GM21390 (cell line): ENCODE measurements at regions not wholly inside any gene's neighbourhood (a gene's known extent, or its start where the extent isn't known, plus 50 kb on each side); places are given as distances from the start of the nearest gene placed in this dataset.
"Not testable (repeated sequence)": the region's sequence is repeated elsewhere in the genome, so short reads cannot be mapped to it uniquely, and the experiment has no call there.

ENCODE experiments used
- ATAC-seq: cut with Tn5 transposase; IDR thresholded peaks from one replicate; pipeline ENCODE4 v1.9.1; 2021; ENCODE audit not compliant: unreplicated experiment

GRCh38 chr3:110430146-110430545 lies 641.5 kb upstream of the NECTIN3 start:
- ATAC-seq = no peak

GRCh38 chr3:110436209-110436608 lies 635.4 kb upstream of the NECTIN3 start:
- no peak for ATAC-seq

GRCh38 chr3:110440066-110440653 lies 631.5 kb upstream of the NECTIN3 start:
- not testable (repeated sequence) for ATAC-seq

DNA sequence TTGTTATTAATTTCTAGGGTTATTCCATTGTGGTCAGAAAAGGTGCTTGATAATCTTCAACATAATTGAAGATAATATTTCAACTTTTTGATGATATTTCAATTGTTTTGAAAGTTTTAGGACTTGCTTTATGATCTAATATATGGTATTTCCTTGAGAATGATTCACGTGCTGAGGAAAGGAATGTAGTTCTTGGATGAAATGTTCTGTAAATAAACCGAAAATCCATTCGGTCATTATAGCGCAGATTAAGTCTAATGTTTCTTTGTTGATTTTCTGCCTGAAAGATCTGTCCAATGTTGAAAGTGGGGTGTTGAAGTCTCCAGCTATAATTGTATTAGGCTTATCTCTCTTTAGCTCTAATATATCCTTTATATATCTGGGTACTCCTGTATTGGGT lies 617.5 kb upstream of the NECTIN3 start:
- no peak for ATAC-seq

DNA sequence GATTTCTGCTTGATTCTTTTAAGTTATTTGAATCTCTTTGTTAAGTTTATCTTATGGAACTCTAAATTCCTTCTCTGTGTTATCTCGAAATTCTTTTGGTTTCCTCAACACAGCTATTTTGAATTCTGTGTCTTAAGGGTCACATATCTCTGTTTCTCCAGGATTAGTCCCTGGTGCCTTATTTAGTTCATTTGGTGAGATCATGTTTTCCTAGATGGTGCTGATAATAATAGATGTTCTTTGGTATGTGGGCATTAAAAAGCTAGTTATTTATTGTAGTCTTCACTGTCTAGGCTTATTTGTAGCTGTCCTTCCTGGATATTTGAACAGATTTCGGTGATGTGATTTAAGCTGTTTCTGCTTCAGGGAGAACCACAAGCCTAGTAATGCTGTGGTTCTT lies 615.6 kb upstream of the NECTIN3 start:
- no peak for ATAC-seq

DNA sequence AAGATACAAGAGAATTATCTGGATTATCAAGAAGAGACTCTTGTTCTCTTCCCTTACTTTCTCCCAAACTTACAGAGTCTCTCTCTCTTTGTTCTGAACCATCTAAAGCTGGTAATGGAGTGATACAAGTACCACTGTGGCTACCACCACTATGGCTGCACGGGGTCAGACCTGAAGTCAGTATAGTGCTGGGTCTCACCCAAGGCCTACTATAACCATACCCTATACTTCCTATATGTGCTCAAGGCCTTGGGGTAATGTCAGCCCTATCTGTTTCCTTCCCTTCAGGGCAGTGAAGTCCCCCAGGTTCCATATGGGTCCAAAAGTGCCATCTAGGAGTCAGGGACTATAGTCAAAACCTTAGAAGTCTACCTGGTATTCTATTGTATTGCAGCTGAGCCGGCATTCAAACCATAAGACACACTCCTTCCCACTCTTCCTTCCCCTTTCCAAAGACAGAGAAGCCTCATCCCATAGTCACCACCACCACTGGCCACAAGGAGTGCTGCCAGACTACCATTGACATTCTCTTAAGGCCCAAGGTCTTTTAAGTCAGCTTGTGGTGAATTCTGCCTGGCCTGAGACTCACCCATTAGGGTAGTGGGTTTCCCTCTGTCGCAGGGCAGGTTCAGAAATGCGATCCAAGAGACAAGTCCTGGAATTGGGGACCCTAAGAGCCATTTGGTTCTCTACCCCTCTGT lies 615.0 kb upstream of the NECTIN3 start:
- ATAC-seq = no peak

GRCh38 chr3:110457508-110457907 lies 614.1 kb upstream of the NECTIN3 start:
- ATAC-seq = no peak

DNA sequence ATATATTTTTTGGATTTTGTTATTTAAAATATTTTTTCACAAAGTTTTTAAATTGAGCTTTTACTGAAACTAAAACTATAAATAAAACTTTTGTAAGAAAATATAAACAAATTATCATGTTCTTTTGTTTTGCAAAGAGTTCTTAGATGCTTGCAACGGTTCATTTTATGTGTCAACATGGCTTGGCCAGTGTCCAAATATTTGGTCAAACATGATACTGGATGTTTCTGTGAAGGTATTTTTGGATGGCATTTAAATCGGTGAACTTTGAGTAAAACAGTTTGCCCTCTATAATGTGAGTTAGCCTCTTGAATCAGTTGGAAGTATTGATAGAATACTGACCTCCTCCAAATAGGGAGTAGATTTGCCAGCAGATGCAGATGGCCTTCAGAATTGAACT lies 612.6 kb upstream of the NECTIN3 start:
- ATAC-seq = no peak

GRCh38 chr3:110470310-110470709 lies 601.3 kb upstream of the NECTIN3 start:
- ATAC-seq = no peak

DNA sequence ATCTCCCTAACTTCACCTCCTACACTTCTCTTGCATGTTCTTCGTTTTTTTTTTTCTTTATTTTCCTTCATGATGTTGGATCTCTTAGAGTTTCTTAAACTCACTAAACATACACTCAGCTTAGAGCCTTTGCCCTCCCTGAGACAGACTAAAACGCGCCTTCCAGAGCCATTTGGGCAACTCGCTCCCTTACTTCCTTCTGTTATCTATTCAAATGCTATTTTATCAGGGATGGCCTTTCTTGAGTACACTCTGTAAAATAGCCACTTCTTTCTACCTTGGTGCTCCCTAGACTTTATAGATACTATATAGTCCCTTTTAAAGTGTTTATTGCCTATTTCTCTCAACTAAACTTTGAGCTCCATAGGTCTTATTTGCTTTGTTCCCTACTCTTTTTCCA lies 598.2 kb upstream of the NECTIN3 start:
- ATAC-seq = no peak

GRCh38 chr3:110474397-110474796 lies 597.2 kb upstream of the NECTIN3 start:
- no peak for ATAC-seq

DNA sequence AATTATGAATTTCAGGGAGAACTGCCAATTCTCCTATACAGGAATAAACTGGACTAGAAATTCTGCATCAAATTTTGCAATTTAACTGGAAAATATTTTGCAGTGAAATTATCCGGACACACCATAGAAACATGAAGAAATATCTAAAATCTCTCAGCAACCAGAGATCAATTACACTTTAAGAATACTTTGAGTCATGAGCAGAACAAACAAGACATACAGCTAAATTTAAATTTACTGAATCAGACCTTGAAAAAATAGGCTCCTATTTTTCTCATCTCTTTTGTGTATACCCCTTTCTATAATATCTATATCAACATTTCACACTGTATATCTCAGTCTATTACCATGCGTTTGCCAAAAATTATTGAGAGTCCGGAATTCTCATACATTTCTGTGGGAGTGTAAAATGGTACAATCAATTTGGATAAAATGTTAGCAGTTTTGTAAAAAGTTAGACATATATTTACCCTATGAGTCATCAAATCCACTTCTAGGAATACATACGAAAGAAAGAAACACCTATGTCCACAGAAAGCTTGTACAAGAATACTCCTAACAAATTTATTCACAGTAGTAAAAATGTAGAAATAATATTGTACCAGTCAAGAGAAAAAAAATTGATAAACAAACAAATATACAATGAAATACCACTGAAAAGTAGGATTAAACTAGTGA lies 593.1 kb upstream of the NECTIN3 start:
- ATAC-seq = no peak

DNA sequence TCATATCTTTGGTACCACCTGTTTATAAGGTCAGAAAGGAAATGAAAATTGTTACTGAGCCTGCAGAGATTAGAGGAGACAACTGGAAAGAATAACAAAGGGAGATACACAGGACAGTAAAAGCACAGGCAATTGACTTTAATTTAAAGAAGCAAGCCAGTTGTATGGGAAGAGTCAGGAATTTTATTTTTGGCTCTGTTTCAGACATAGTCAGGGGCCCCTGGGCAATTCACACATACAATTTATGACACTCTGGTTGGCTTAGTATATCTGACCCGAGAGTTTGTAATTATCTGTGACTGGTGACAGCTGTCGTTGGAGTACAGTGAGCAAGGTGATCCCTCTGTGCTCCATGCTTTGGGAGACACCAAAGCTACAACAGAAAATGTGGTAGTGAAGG lies 591.9 kb upstream of the NECTIN3 start:
- ATAC-seq = no peak

GRCh38 chr3:110485389-110485788 lies 586.2 kb upstream of the NECTIN3 start:
- no peak for ATAC-seq

- ATAC-seq = no peak
Observed at GRCh38 chr3:110487840-110488239, 583.8 kb upstream of the NECTIN3 start.

- no peak for ATAC-seq
Observed at GRCh38 chr3:110491413-110491812, 580.2 kb upstream of the NECTIN3 start.

DNA sequence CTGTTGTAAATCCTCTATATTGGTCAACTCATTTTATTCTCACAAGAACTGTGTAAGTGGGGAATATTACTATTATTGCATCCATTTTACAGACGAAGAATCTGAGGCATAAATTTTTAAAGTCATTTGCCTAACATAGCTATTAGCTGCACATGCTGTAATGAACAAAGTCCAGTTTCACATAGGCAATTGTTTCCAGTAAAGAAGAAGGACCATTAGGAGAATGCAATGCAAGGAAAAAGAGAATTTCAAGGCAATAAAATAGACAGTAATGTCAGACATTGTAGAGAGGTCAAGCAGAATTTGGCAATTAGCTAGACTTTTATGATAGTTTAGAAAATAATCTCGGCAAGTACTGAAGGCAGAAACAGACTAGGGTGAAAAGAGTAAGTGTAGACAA lies 578.7 kb upstream of the NECTIN3 start:
- no peak for ATAC-seq

- no peak for ATAC-seq
Observed at GRCh38 chr3:110493438-110494092, 578.1 kb upstream of the NECTIN3 start.

DNA sequence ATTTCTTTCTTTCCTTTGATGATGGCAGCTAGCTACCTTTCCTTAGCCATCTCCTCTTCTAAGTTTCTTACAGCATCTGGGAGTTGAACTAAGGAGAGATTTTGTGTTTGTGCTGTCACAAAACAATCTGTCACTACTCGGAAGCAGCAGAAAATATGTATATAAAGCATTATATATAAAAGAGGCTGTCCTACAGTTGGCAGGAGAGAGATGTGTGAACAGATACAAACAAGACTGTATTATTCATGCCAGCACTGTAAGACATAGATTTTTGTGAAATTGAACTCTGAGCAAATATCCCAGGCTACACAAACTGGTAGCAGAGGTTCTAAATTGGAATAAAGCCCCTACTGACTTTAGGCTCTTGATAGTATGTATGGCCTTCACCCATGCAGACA lies 577.5 kb upstream of the NECTIN3 start:
- ATAC-seq = no peak

DNA sequence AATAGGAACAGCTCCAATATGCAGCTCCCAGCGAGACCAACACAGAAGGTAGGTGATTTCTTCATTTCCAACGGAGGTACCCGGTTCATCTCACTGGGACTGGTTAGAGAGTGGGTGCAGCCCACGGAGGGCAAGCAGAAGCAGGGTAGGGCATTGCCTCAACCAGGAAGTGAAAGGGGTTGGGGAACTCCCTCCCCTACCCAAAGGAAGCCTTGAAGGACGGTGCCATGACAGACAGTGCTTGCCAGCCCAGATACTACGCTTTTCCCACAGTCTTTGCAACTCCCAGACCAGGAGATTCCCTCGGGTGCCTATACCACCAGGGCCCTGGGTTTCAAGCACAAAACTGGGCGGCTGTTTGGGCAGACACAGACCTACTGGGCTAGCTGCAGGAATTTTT lies 576.9 kb upstream of the NECTIN3 start:
- ATAC-seq = no peak

- ATAC-seq = no peak
Observed at GRCh38 chr3:110495201-110495927, 576.3 kb upstream of the NECTIN3 start.
